ENCODE measurements at regions not wholly inside any gene's neighbourhood (a gene's known extent, or its start where the extent isn't known, plus 50 kb on each side); places are given as distances from the start of the nearest gene placed in this dataset.
"Not testable (repeated sequence)": the region's sequence is repeated elsewhere in the genome, so short reads cannot be mapped to it uniquely, and the experiment has no call there.

DNA sequence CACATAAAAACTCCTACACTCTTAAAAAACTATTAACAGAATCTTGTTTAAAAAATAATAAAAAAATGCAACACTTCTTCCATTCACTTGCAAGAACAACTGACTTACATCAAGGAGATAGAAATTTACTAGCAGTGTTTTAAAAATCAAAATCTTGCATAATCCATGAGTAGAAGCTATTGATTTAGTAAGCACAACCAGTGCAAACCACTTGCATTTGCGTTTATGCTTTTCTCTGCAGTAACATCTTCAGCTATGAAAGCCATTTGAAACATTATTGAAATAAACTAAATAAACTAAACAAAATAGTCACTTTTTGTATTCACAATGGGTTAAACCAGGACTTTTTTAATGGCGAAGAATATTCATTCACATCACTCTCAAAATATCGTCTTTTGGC lies 389.2 kb upstream of the EMCN start:
- no peaks in the 10 kb centered on the region for H4K20me1 ChIP-seq (ENCODE audit: insufficient read depth, low read length)
- no peak for TF ChIP-seq MAZ (IDR thresholded peaks at IDR 0.05; ENCODE audit: borderline replicate concordance, low read depth, low read length)
- no peak for TF ChIP-seq USF2 (IDR thresholded peaks at IDR 0.05; ENCODE audit: low read depth, low read length)
- TF ChIP-seq NFE2L2 (IDR thresholded peaks at IDR 0.05; ENCODE audit: low read depth, low read length): no peak
- no peak for TF ChIP-seq FOS (IDR thresholded peaks at IDR 0.05; ENCODE audit: low read depth, low read length)
- no peak for TF ChIP-seq CEBPB (IDR thresholded peaks at IDR 0.05; ENCODE audit: low read depth, low read length)
- no peak for TF ChIP-seq MAFK (IDR thresholded peaks at IDR 0.05; ENCODE audit: low read depth, low read length)
- TF ChIP-seq RFX5 (IDR thresholded peaks at IDR 0.05; ENCODE audit: low read depth, low read length): no peak
- TF ChIP-seq ELK1 (IDR thresholded peaks at IDR 0.05; ENCODE audit: borderline replicate concordance, low read depth, low read length): no peak
- H4K91ac ChIP-seq (ENCODE audit: insufficient read depth, low read depth, low read length): no peak overlapping the region
- intact Hi-C loops (cut with micrococcal nuclease): loop anchor here (10.0 kb wide), 1 partner anchor 828 kb away; no protein-coding TSS in a partner anchor
- no peak overlapping the region for H3K23ac ChIP-seq (ENCODE audit: low read depth, low read length)
- no peak overlapping the region for H3K9ac ChIP-seq (ENCODE audit: low read depth, low read length)
- H3K4ac ChIP-seq (ENCODE audit: low read depth, low read length): no peak overlapping the region
- no peak overlapping the region for H4K8ac ChIP-seq (ENCODE audit: low read depth in 2 of 2, low read length in 2 of 2)
- H3K18ac ChIP-seq (ENCODE audit: low read depth, low read length): no peak overlapping the region
- POLR2A ChIA-PET (ENCODE audit: unreplicated experiment): no interaction called here
- no peak overlapping the region for H3K14ac ChIP-seq (replicated peaks; ENCODE audit: low read depth, low read length)
- no peak overlapping the region for H2BK120ac ChIP-seq (ENCODE audit: low read depth, low read length)
- DNase-seq: no peak
- BruUV-seq (replicated peaks): no TSS peak
- no peaks in the 10 kb centered on the region for H3K4me1 ChIP-seq (ENCODE audit: control insufficient read depth, insufficient read depth, low read length)
- no peak overlapping the region for H2BK20ac ChIP-seq (ENCODE audit: low read depth, low read length)
- no peak overlapping the region for H2AFZ ChIP-seq (replicated peaks; ENCODE audit: low read length, poor library complexity)
- H3K36me3 ChIP-seq (ENCODE audit: control insufficient read depth, insufficient read depth, low read length): no peaks in the 10 kb centered on the region
- H3K4me2 ChIP-seq (ENCODE audit: low read depth, low read length): no peak overlapping the region
- H3K4me3 ChIP-seq (ENCODE audit: insufficient read depth, low read depth, low read length): no peak overlapping the region
- in situ Hi-C loops (cut with MboI; ENCODE audit: low sequenced_read_pairs): no loop called here
- H3K27ac ChIP-seq (ENCODE audit: insufficient read depth, low read length): no peak overlapping the region
- H3K79me1 ChIP-seq (ENCODE audit: low read depth in 1 of 2, low read length in 2 of 2): no peaks in the 10 kb centered on the region
- CTCF ChIA-PET: interaction anchor here (0.6 kb wide), 1 partner anchor 565 kb away, joined by 3 read pairs; no protein-coding TSS in a partner anchor
- no peak overlapping the region for H2AK9ac ChIP-seq (replicated peaks; ENCODE audit: low read depth, low read length, poor library complexity)
- H4K5ac ChIP-seq (ENCODE audit: low read depth, low read length): no peak overlapping the region
- H2AK5ac ChIP-seq (ENCODE audit: low read depth, low read length): no peak overlapping the region
- H3K9me3 ChIP-seq (ENCODE audit: control insufficient read depth, insufficient read depth, low read length): no peaks in the 10 kb centered on the region
- H3K56ac ChIP-seq (ENCODE audit: extremely low read depth, insufficient read depth, low read length): no peak overlapping the region
- ATAC-seq (ENCODE audit: low read depth): no peak
- no peak overlapping the region for H2BK5ac ChIP-seq (ENCODE audit: low read depth, low read length, poor library complexity, severe bottlenecking)
- dilution Hi-C loops (cut with HindIII; ENCODE audit: low sequenced_read_pairs, unreplicated experiment): no loop called here
- H2BK15ac ChIP-seq (ENCODE audit: low read depth, low read length): no peak overlapping the region
- no CpG with 5 or more reads among the region's 3 CpGs for WGBS, 2 experiments (ENCODE audit: extremely low coverage in 2 of 2, insufficient read length in 1 of 2)
- no peaks in the 10 kb centered on the region for H3K27me3 ChIP-seq (ENCODE audit: control insufficient read depth, insufficient read depth, low read length)
- H3K9me1 ChIP-seq (ENCODE audit: insufficient read depth, low read length): no peaks in the 10 kb centered on the region

- H3K4me1 ChIP-seq (ENCODE audit: control insufficient read depth, insufficient read depth, low read length); H4K20me1 ChIP-seq (ENCODE audit: insufficient read depth, low read length); H2BK120ac ChIP-seq (ENCODE audit: low read depth, low read length); H2AK5ac ChIP-seq (ENCODE audit: low read depth, low read length); dilution Hi-C loops (cut with HindIII; ENCODE audit: low sequenced_read_pairs, unreplicated experiment); DNase-seq; H3K27me3 ChIP-seq (ENCODE audit: control insufficient read depth, insufficient read depth, low read length); H3K9ac ChIP-seq (ENCODE audit: low read depth, low read length); H3K4ac ChIP-seq (ENCODE audit: low read depth, low read length); H3K23ac ChIP-seq (ENCODE audit: low read depth, low read length); H3K27ac ChIP-seq (ENCODE audit: insufficient read depth, low read length); H3K4me3 ChIP-seq (ENCODE audit: insufficient read depth, low read depth, low read length); H3K18ac ChIP-seq (ENCODE audit: low read depth, low read length); H2BK15ac ChIP-seq (ENCODE audit: low read depth, low read length); H3K79me1 ChIP-seq (ENCODE audit: low read depth in 1 of 2, low read length in 2 of 2); BruUV-seq (replicated peaks); H3K9me1 ChIP-seq (ENCODE audit: insufficient read depth, low read length); in situ Hi-C loops (cut with MboI; ENCODE audit: low sequenced_read_pairs); CTCF ChIA-PET; ATAC-seq (ENCODE audit: low read depth); H2AK9ac ChIP-seq (replicated peaks; ENCODE audit: low read depth, low read length, poor library complexity); H3K9me3 ChIP-seq (ENCODE audit: control insufficient read depth, insufficient read depth, low read length); H3K4me2 ChIP-seq (ENCODE audit: low read depth, low read length); H2AFZ ChIP-seq (replicated peaks; ENCODE audit: low read length, poor library complexity); H3K56ac ChIP-seq (ENCODE audit: extremely low read depth, insufficient read depth, low read length); H4K91ac ChIP-seq (ENCODE audit: insufficient read depth, low read depth, low read length); H3K14ac ChIP-seq (replicated peaks; ENCODE audit: low read depth, low read length); H4K5ac ChIP-seq (ENCODE audit: low read depth, low read length); H4K8ac ChIP-seq (ENCODE audit: low read depth in 2 of 2, low read length in 2 of 2); H2BK20ac ChIP-seq (ENCODE audit: low read depth, low read length); H2BK5ac ChIP-seq (ENCODE audit: low read depth, low read length, poor library complexity, severe bottlenecking); POLR2A ChIA-PET (ENCODE audit: unreplicated experiment); H3K36me3 ChIP-seq (ENCODE audit: control insufficient read depth, insufficient read depth, low read length): not testable (repeated sequence)
- WGBS, 2 experiments (ENCODE audit: extremely low coverage in 2 of 2, insufficient read length in 1 of 2): 72% methylated on average over 3 of the region's 5 CpGs; no CpG with 5 or more reads in 1 of the 2 experiments
- intact Hi-C loops (cut with micrococcal nuclease): loop anchor here (10.0 kb wide), 1 partner anchor 834 kb away; no protein-coding TSS in a partner anchor
These were observed 383.1 kb upstream of the EMCN start for GRCh38 chr4:100900945-100901344.

Data from IMR-90 (cell line).